SK-N-SH (cell line): ENCODE measurements at regions not wholly inside any gene's neighbourhood (a gene's known extent, or its start where the extent isn't known, plus 50 kb on each side); places are given as distances from the start of the nearest gene placed in this dataset.

Source experiments
- CTCF ChIA-PET: fragments of 300-600, 350-600 bp; formaldehyde crosslinking; extraction: SDS; loops from one replicate; lab custom pipeline; 2021; lab: Yijun Ruan, JAX
- POLR2A ChIA-PET: fragments of 350-600 bp; sonication (Branson Sonifier 250); formaldehyde crosslinking; extraction: SDS; loops from one replicate; lab custom pipeline; 2020; ENCODE audit warnings: antibody characterized with exemption, inconsistent platforms; lab: Yijun Ruan, JAX
- DNase-seq: peaks from one replicate; pipeline ENCODE4 v3.0.0; 2012
- H2AFZ ChIP-seq: fragments of 200-600 bp; sonication (generic); 2 replicates; pipeline ENCODE4 v1.8.1; 2016; ENCODE audit warnings: antibody characterized with exemption, mild to moderate bottlenecking, low read depth
- H3F3A ChIP-seq: fragments of 200-600 bp; sonication (generic); replicated peaks from 2 replicates; pipeline ENCODE3; 2016; ENCODE audit warnings: antibody characterized with exemption, mild to moderate bottlenecking; ENCODE audit not compliant: insufficient read depth
- H3K27ac ChIP-seq, 2 experiments: fragments of 200-500 bp in 1 of 2; fragments of 200-600 bp in 1 of 2; sonication (Bioruptor generic) in 1 of 2; sonication (generic), shearing (Covaris generic) in 1 of 2; 2 replicates each; pipeline versions ENCODE4 v1.5.1 to v1.6.1; 2014 to 2016; ENCODE audit warnings: low read depth in 2 of 2, inconsistent platforms in 1 of 2, low read length in 1 of 2, mild to moderate bottlenecking in 1 of 2, mixed read lengths in 1 of 2
- H3K27me3 ChIP-seq: fragments of 200-600 bp; sonication (generic), shearing (Covaris generic); 2 replicates; pipeline ENCODE4 v1.6.1; 2016; ENCODE audit warnings: mixed run types; ENCODE audit not compliant: insufficient read depth
- H3K36me3 ChIP-seq, 2 experiments: fragments of 200-500 bp in 1 of 2; fragments of 200-600 bp in 1 of 2; sonication (Bioruptor generic) in 1 of 2; sonication (generic) in 1 of 2; replicated peaks in 1 of 2; 2 replicates each; pipeline versions ENCODE3 to v1.5.1; 2014 to 2016; ENCODE audit warnings: low read length in 1 of 2, mild to moderate bottlenecking in 1 of 2; ENCODE audit not compliant: insufficient read depth in 2 of 2, control insufficient read depth in 1 of 2
- H3K4me1 ChIP-seq, 2 experiments: fragments of 200-500 bp in 1 of 2; fragments of 200-600 bp in 1 of 2; sonication (Bioruptor generic) in 1 of 2; sonication (generic), shearing (Covaris generic) in 1 of 2; 2 replicates each; pipeline versions ENCODE4 v1.5.1 to v1.6.1; 2014 to 2016; ENCODE audit warnings: low read depth in 1 of 2, low read length in 1 of 2, mixed run types in 1 of 2; ENCODE audit not compliant: insufficient read depth in 2 of 2, control insufficient read depth in 1 of 2
- H3K4me2 ChIP-seq: fragments of 200-600 bp; sonication (generic), shearing (Covaris generic); 2 replicates; pipeline ENCODE4 v1.6.1; 2017; ENCODE audit warnings: mixed run types
- H3K4me3 ChIP-seq, 2 experiments: fragments of 200-500 bp in 1 of 2; fragments of 200-600 bp in 1 of 2; sonication (Bioruptor generic) in 1 of 2; sonication (generic), shearing (Covaris generic) in 1 of 2; 2 replicates each; pipeline versions ENCODE4 v1.5.1 to v1.8.1; 2014 to 2016; ENCODE audit warnings: low read depth in 2 of 2, inconsistent platforms in 1 of 2, low read length in 1 of 2, mild to moderate bottlenecking in 1 of 2, mixed read lengths in 1 of 2, moderate library complexity in 1 of 2
- H3K79me2 ChIP-seq: fragments of 200-600 bp; sonication (generic); 2 replicates; pipeline ENCODE4 v1.8.1; 2017; ENCODE audit warnings: mild to moderate bottlenecking; ENCODE audit not compliant: insufficient read depth
- H3K9ac ChIP-seq: fragments of 200-600 bp; sonication (generic); 2 replicates; pipeline ENCODE4 v1.6.1; 2017; ENCODE audit warnings: mixed run types
- H3K9me2 ChIP-seq: fragments of 200-600 bp; sonication (generic); 2 replicates; pipeline ENCODE4 v1.6.1; 2017; ENCODE audit warnings: mixed run types
- H3K9me3 ChIP-seq: fragments of 200-600 bp; sonication (generic); 2 replicates; pipeline ENCODE4 v1.6.1; 2017; ENCODE audit warnings: mixed run types, mild to moderate bottlenecking, moderate library complexity
- H4K20me1 ChIP-seq: fragments of 200-600 bp; sonication (generic); 2 replicates; pipeline ENCODE4 v1.6.1; 2017; ENCODE audit warnings: mild to moderate bottlenecking, mixed run types; ENCODE audit not compliant: insufficient read depth
- CHD2 ChIP-seq: fragments of 150-350 bp; IDR thresholded peaks from 2 replicates; pipeline ENCODE4 v1.6.1; 2018; ENCODE audit warnings: low read length; ENCODE audit not compliant: partially characterized antibody
- EZH2phosphoT487 ChIP-seq: fragments of 200-600 bp; sonication (generic); IDR thresholded peaks from 2 replicates; pipeline ENCODE4 v1.6.1; 2017; ENCODE audit warnings: low read depth, mixed run types, mild to moderate bottlenecking, antibody characterized with exemption, moderate library complexity, borderline replicate concordance
- FOXM1 ChIP-seq: IDR thresholded peaks from 2 replicates; pipeline ENCODE4 v1.4.0; 2012; ENCODE audit warnings: low read depth, mild to moderate bottlenecking
- GATA2 ChIP-seq: sonication (generic); formaldehyde crosslinking; IDR thresholded peaks from 2 replicates; pipeline ENCODE4 v1.5.0; 2020; ENCODE audit warnings: mild to moderate bottlenecking, missing genetic modification reagents
- NFIC ChIP-seq: IDR thresholded peaks from 2 replicates; pipeline ENCODE4 v1.4.0; 2012; ENCODE audit warnings: borderline replicate concordance
- POLR2AphosphoS5 ChIP-seq: IDR thresholded peaks from 2 replicates; pipeline ENCODE4 v1.6.1; 2012; ENCODE audit warnings: low read depth, low read length
- RAD21 ChIP-seq: IDR thresholded peaks from 2 replicates; pipeline ENCODE4 v1.6.1; 2012; ENCODE audit warnings: mild to moderate bottlenecking, low read length
- SIN3A ChIP-seq: IDR thresholded peaks from 2 replicates; pipeline ENCODE4 v1.6.1; 2012; ENCODE audit warnings: low read depth, mild to moderate bottlenecking, low read length, moderate library complexity, borderline replicate concordance
- TAF1 ChIP-seq: IDR thresholded peaks from 2 replicates; pipeline ENCODE4 v1.6.1; 2012; ENCODE audit warnings: low read depth, mild to moderate bottlenecking, low read length, moderate library complexity, borderline replicate concordance
- TEAD4 ChIP-seq: IDR thresholded peaks from 2 replicates; pipeline ENCODE4 v1.4.0; 2012; ENCODE audit warnings: mild to moderate bottlenecking, borderline replicate concordance; ENCODE audit not compliant: insufficient read depth
- YY1 ChIP-seq: IDR thresholded peaks from 2 replicates; pipeline ENCODE4 v1.4.0; 2012; ENCODE audit warnings: low read depth, mild to moderate bottlenecking
- WGBS: methylation state at CpG from one replicate; pipeline ENCODE4 v1.1.6; 2017; ENCODE audit warnings: low lambda C conversion rate; 5-methylcytosine and 5-hydroxymethylcytosine counted together
- TF ChIP-seq, protein P1 (sequence below): IDR thresholded peaks from 2 replicates; pipeline ENCODE4; 2012
- TF ChIP-seq, protein P2 (sequence below): IDR thresholded peaks from 2 replicates; pipeline ENCODE4 v1.4.0; 2012; ENCODE audit warnings: low read depth, borderline replicate concordance
- TF ChIP-seq, protein P3 (sequence below): IDR thresholded peaks from 2 replicates; pipeline ENCODE4 v1.6.1; 2012; ENCODE audit warnings: mild to moderate bottlenecking, low read depth, low read length, moderate library complexity
- TF ChIP-seq, protein P4 (sequence below): IDR thresholded peaks from 2 replicates; pipeline ENCODE4 v1.4.0; 2012; ENCODE audit warnings: low read depth, borderline replicate concordance

DNA sequence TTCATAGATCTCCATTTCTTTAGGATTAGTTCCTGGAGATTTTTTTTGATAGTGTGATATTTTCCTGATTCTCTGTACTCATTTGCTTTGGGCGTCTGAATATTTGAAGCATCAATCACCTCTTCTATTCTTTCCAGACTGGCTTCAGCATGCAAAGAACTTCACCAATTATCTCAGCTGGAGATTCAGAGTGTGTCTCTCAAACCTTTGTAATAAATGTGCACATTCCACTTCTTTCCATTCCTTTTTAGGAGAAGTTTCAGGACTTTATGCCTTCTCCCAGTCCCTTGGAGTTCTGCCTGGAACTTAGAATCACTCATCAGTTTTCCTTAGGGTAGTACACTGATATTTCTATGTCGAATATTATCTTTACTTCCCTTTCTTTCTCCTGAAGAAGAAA, 334.8 kb downstream of the TEX13C start:
- WGBS, result 0% methylated on average over 2 of the region's 2 CpGs
- Histone ChIP-seq H3K4me3 (no peak overlapping the region), H4K20me1 (no peaks in the 10 kb centered on the region), H3K9me2 (no peaks in the 10 kb centered on the region), H3K9ac (no peak overlapping the region), H3K27me3 (no peaks in the 10 kb centered on the region), H2AFZ (no peak overlapping the region), H3F3A (no peaks in the 10 kb centered on the region), H3K4me2 (no peak overlapping the region), H3K9me3 (no peaks in the 10 kb centered on the region), H3K27ac (no peak overlapping the region), H3K4me1 (no peaks in the 10 kb centered on the region), H3K36me3 (no peaks in the 10 kb centered on the region), H3K79me2 (no peaks in the 10 kb centered on the region)
- CTCF ChIA-PET, result no interaction called here
- TF ChIP-seq, protein P1, sequence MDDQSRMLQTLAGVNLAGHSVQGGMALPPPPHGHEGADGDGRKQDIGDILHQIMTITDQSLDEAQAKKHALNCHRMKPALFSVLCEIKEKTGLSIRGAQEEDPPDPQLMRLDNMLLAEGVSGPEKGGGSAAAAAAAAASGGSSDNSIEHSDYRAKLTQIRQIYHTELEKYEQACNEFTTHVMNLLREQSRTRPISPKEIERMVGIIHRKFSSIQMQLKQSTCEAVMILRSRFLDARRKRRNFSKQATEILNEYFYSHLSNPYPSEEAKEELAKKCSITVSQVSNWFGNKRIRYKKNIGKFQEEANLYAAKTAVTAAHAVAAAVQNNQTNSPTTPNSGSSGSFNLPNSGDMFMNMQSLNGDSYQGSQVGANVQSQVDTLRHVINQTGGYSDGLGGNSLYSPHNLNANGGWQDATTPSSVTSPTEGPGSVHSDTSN, result no peak
- TF ChIP-seq, protein P2, sequence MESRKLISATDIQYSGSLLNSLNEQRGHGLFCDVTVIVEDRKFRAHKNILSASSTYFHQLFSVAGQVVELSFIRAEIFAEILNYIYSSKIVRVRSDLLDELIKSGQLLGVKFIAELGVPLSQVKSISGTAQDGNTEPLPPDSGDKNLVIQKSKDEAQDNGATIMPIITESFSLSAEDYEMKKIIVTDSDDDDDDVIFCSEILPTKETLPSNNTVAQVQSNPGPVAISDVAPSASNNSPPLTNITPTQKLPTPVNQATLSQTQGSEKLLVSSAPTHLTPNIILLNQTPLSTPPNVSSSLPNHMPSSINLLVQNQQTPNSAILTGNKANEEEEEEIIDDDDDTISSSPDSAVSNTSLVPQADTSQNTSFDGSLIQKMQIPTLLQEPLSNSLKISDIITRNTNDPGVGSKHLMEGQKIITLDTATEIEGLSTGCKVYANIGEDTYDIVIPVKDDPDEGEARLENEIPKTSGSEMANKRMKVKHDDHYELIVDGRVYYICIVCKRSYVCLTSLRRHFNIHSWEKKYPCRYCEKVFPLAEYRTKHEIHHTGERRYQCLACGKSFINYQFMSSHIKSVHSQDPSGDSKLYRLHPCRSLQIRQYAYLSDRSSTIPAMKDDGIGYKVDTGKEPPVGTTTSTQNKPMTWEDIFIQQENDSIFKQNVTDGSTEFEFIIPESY, result no peak
- TF ChIP-seq TAF1 (no peak), FOXM1 (no peak), CHD2 (no peak), GATA2 (no peak), TEAD4 (no peak), SIN3A (no peak), NFIC (no peak), YY1 (no peak), RAD21 (no peak), POLR2AphosphoS5 (no peak), EZH2phosphoT487 (no peak)
- TF ChIP-seq, protein P3, sequence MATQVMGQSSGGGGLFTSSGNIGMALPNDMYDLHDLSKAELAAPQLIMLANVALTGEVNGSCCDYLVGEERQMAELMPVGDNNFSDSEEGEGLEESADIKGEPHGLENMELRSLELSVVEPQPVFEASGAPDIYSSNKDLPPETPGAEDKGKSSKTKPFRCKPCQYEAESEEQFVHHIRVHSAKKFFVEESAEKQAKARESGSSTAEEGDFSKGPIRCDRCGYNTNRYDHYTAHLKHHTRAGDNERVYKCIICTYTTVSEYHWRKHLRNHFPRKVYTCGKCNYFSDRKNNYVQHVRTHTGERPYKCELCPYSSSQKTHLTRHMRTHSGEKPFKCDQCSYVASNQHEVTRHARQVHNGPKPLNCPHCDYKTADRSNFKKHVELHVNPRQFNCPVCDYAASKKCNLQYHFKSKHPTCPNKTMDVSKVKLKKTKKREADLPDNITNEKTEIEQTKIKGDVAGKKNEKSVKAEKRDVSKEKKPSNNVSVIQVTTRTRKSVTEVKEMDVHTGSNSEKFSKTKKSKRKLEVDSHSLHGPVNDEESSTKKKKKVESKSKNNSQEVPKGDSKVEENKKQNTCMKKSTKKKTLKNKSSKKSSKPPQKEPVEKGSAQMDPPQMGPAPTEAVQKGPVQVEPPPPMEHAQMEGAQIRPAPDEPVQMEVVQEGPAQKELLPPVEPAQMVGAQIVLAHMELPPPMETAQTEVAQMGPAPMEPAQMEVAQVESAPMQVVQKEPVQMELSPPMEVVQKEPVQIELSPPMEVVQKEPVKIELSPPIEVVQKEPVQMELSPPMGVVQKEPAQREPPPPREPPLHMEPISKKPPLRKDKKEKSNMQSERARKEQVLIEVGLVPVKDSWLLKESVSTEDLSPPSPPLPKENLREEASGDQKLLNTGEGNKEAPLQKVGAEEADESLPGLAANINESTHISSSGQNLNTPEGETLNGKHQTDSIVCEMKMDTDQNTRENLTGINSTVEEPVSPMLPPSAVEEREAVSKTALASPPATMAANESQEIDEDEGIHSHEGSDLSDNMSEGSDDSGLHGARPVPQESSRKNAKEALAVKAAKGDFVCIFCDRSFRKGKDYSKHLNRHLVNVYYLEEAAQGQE, result no peak
- TF ChIP-seq, protein P4, sequence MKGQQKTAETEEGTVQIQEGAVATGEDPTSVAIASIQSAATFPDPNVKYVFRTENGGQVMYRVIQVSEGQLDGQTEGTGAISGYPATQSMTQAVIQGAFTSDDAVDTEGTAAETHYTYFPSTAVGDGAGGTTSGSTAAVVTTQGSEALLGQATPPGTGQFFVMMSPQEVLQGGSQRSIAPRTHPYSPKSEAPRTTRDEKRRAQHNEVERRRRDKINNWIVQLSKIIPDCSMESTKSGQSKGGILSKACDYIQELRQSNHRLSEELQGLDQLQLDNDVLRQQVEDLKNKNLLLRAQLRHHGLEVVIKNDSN, result no peak
- no peak for DNase-seq
- POLR2A ChIA-PET, result interaction anchor here (0.8 kb wide), 1 partner anchor 204 kb away, joined by 3 read pairs; no protein-coding TSS in a partner anchor
